WTC11 (cell line): ENCODE measurements at regions not wholly inside any gene's neighbourhood (a gene's known extent, or its start where the extent isn't known, plus 50 kb on each side); places are given as distances from the start of the nearest gene placed in this dataset.

Experiments
- ATAC-seq: fragments of 200-7000 bp; cut with Tn5 transposase; 2 replicates; pipeline ENCODE4 v1.10.0; 2021; ENCODE audit warnings: mild to moderate bottlenecking, moderate library complexity
- CTCF ChIA-PET: fragments of 300-600 bp; sonication (Branson Sonifier 250); formaldehyde crosslinking; loops from one replicate; lab custom pipeline; 2021; ENCODE audit warnings: antibody characterized with exemption; lab: Charles Lee
- POLR2A ChIA-PET: fragments of 350-600 bp; sonication (Branson Sonifier 250); formaldehyde crosslinking; loops from one replicate; lab custom pipeline; 2021; ENCODE audit warnings: antibody characterized with exemption; lab: Charles Lee
- DNase-seq: peaks from one replicate; pipeline ENCODE4 v3.0.0; 2021; ENCODE audit warnings: low spot score
- H3K27ac Mint-ChIP-seq: 2 replicates; pipeline ENCODE4 v1.8.0; 2021; ENCODE audit warnings: mixed read lengths
- H3K27me3 Mint-ChIP-seq: 2 replicates; pipeline ENCODE4 v1.8.0; 2021; ENCODE audit warnings: low read depth, mild to moderate bottlenecking, moderate library complexity, mixed read lengths
- H3K36me3 Mint-ChIP-seq: 2 replicates; pipeline ENCODE4 v1.8.0; 2021; ENCODE audit warnings: mixed read lengths
- H3K4me1 Mint-ChIP-seq: 2 replicates; pipeline ENCODE4 v1.8.0; 2022; ENCODE audit warnings: mixed read lengths
- H3K4me3 Mint-ChIP-seq: 2 replicates; pipeline ENCODE4 v1.8.0; 2021; ENCODE audit warnings: mild to moderate bottlenecking, moderate library complexity, mixed read lengths
- H3K9me3 Mint-ChIP-seq: 2 replicates; pipeline ENCODE4 v1.8.0; 2021; ENCODE audit warnings: mixed read lengths
- AR ChIP-seq: fragments of 250-450 bp; sonication (Bioruptor Pico); IDR thresholded peaks from 2 replicates; pipeline ENCODE4 v1.9.0; 2021; ENCODE audit warnings: mild to moderate bottlenecking
- ARID4B ChIP-seq: sonication (generic); formaldehyde crosslinking; IDR thresholded peaks from 2 replicates; pipeline ENCODE4 v1.8.0; 2023; ENCODE audit warnings: missing genetic modification reagents, mild to moderate bottlenecking, borderline replicate concordance
- ESRRA ChIP-seq: sonication (generic); formaldehyde crosslinking; IDR thresholded peaks from 2 replicates; pipeline ENCODE4 v1.8.1; 2022; ENCODE audit warnings: mild to moderate bottlenecking, missing genetic modification reagents, borderline replicate concordance
- FOXP1 ChIP-seq: sonication (generic); formaldehyde crosslinking; IDR thresholded peaks from 2 replicates; pipeline ENCODE4 v1.8.0; 2022; ENCODE audit warnings: missing genetic modification reagents, mild to moderate bottlenecking, moderate library complexity, borderline replicate concordance
- HMGXB4 ChIP-seq: sonication (generic); formaldehyde crosslinking; IDR thresholded peaks from 2 replicates; pipeline ENCODE4 v1.8.1; 2023; ENCODE audit warnings: mild to moderate bottlenecking, moderate library complexity, missing genetic modification reagents
- MLX ChIP-seq: sonication (generic); formaldehyde crosslinking; IDR thresholded peaks from 2 replicates; pipeline ENCODE4 v1.8.1; 2023; ENCODE audit warnings: mild to moderate bottlenecking, missing genetic modification reagents, moderate library complexity
- NFE2L1 ChIP-seq: sonication (generic); formaldehyde crosslinking; IDR thresholded peaks from 2 replicates; pipeline ENCODE4 v1.8.1; 2023; ENCODE audit warnings: missing genetic modification reagents
- NR2C2 ChIP-seq: sonication (generic); formaldehyde crosslinking; IDR thresholded peaks from 2 replicates; pipeline ENCODE4 v1.8.0; 2022; ENCODE audit warnings: mild to moderate bottlenecking, missing genetic modification reagents
- RELA ChIP-seq: sonication (generic); formaldehyde crosslinking; IDR thresholded peaks from 2 replicates; pipeline ENCODE4 v1.8.1; 2022; ENCODE audit warnings: missing genetic modification reagents, mild to moderate bottlenecking, borderline replicate concordance
- TP53 ChIP-seq: sonication (generic); formaldehyde crosslinking; IDR thresholded peaks from 2 replicates; pipeline ENCODE4 v1.8.1; 2023; ENCODE audit warnings: mild to moderate bottlenecking, missing genetic modification reagents
- ZBTB43 ChIP-seq: sonication (generic); formaldehyde crosslinking; IDR thresholded peaks from 2 replicates; pipeline ENCODE4 v1.8.1; 2023; ENCODE audit warnings: mild to moderate bottlenecking, missing genetic modification reagents
- ZNF263 ChIP-seq: sonication (generic); formaldehyde crosslinking; IDR thresholded peaks from 2 replicates; pipeline ENCODE4 v1.8.1; 2022; ENCODE audit warnings: low read depth, mild to moderate bottlenecking, moderate library complexity, missing genetic modification reagents
- ZNF416 ChIP-seq: fragments of 250-450 bp; sonication (Bioruptor Pico); IDR thresholded peaks from 2 replicates; pipeline ENCODE4 v1.9.0; 2021; ENCODE audit warnings: mild to moderate bottlenecking, inconsistent platforms
- ZNF425 ChIP-seq: fragments of 250-450 bp; sonication (Bioruptor Pico); conservative IDR thresholded peaks from 2 replicates; pipeline ENCODE4 v1.9.0; 2021; ENCODE audit warnings: mild to moderate bottlenecking
- ZNF532 ChIP-seq: fragments of 250-450 bp; sonication (Bioruptor Pico); IDR thresholded peaks from 2 replicates; pipeline ENCODE4 v1.9.0; 2021; ENCODE audit warnings: mild to moderate bottlenecking, borderline replicate concordance

- ChIA-PET CTCF (no interaction called here), POLR2A (no interaction called here)
- Mint-ChIP-seq H3K9me3 (no peaks in the 10 kb centered on the region), H3K27me3 (no peaks in the 10 kb centered on the region; the same call in 1 of the 2 replicates), H3K27ac (no peak overlapping the region), H3K36me3 (no peaks in the 10 kb centered on the region), H3K4me1 (peaks cover 31% of the 10 kb centered on the region), H3K4me3 (no peak overlapping the region)
- no peak for ATAC-seq
- no peak for DNase-seq
- TF ChIP-seq ZNF416 (no peak), ARID4B (CRISPR knock-in tag) (no peak), FOXP1 (CRISPR knock-in tag) (no peak)
Observed at GRCh38 chr5:128774605-128775004, 190.7 kb upstream of the SLC27A6 start.

- H3K36me3 Mint-ChIP-seq, result no peaks in the 10 kb centered on the region
- peaks cover 33% of the 10 kb centered on the region for H3K4me1 Mint-ChIP-seq
- DNase-seq, result no peak
- H3K27me3 Mint-ChIP-seq, result no peaks in the 10 kb centered on the region; the same call in 1 of the 2 replicates
- POLR2A ChIA-PET, result no interaction called here
- H3K9me3 Mint-ChIP-seq, result no peaks in the 10 kb centered on the region
- H3K27ac Mint-ChIP-seq, result no peak overlapping the region
- no peak overlapping the region for H3K4me3 Mint-ChIP-seq
- CTCF ChIA-PET, result no interaction called here
- ATAC-seq, result no peak
- TF ChIP-seq ZNF263 (CRISPR knock-in tag), result no peak
- TF ChIP-seq ZNF425 (CRISPR knock-in tag), result no peak
- TF ChIP-seq HMGXB4 (CRISPR knock-in tag), result no peak
- no peak for TF ChIP-seq NR2C2 (CRISPR knock-in tag)
- TF ChIP-seq MLX (CRISPR knock-in tag), result no peak
- TF ChIP-seq ZBTB43, result no peak
- TF ChIP-seq AR (CRISPR knock-in tag), result no peak
- no peak for TF ChIP-seq TP53 (CRISPR knock-in tag)
- TF ChIP-seq ZNF532 (CRISPR knock-in tag), result no peak
- no peak for TF ChIP-seq RELA (CRISPR knock-in tag)
- no peak for TF ChIP-seq ESRRA (CRISPR knock-in tag)
- no peak for TF ChIP-seq NFE2L1 (CRISPR knock-in tag)
Observed at GRCh38 chr5:128775558-128775957, 189.7 kb upstream of the SLC27A6 start.
